AG04449 (cell line): ENCODE measurements at regions not wholly inside any gene's neighbourhood (a gene's known extent, or its start where the extent isn't known, plus 50 kb on each side); places are given as distances from the start of the nearest gene placed in this dataset.

ENCODE experiments used
- CTCF ChIA-PET: fragments of 350-600 bp; formaldehyde crosslinking; extraction: SDS; loops from one replicate; lab custom pipeline; 2021; ENCODE audit warnings: antibody characterized with exemption; lab: Yijun Ruan, JAX
- POLR2A ChIA-PET: fragments of 400-600, 350-600 bp; formaldehyde crosslinking; extraction: SDS; loops from one replicate; lab custom pipeline; 2020; ENCODE audit warnings: antibody characterized with exemption, inconsistent platforms; lab: Yijun Ruan, JAX
- DNase-seq: peaks from one replicate; pipeline ENCODE4 v3.0.0-alpha.2; 2010; ENCODE audit warnings: low read depth, low spot score
- H3K4me3 ChIP-seq: 2 replicates; pipeline ENCODE4 v1.5.1; 2011; ENCODE audit warnings: low read depth, mild to moderate bottlenecking, control low read depth, low read length
- CTCF ChIP-seq: IDR thresholded peaks from one replicate; pipeline ENCODE4 v1.5.1; 2011; ENCODE audit warnings: mild to moderate bottlenecking, moderate library complexity, low read length, control low read depth, inconsistent platforms; ENCODE audit not compliant: insufficient read depth; ENCODE audit errors: missing control alignments

GRCh38 chr6:11961923-11962322, 50.2 kb upstream of the HIVEP1 start:
- ChIA-PET CTCF (interaction anchor here (0.6 kb wide), 1 partner anchor 328 kb away, joined by 3 read pairs; the partner anchor contains the start of gene EDN1), POLR2A (no interaction called here)
- no peak for DNase-seq
- TF ChIP-seq CTCF = no peak
- no peak overlapping the region for H3K4me3 ChIP-seq

- POLR2A ChIA-PET = no interaction called here
- no peak for TF ChIP-seq CTCF
- H3K4me3 ChIP-seq = no peak overlapping the region
- DNase-seq = no peak
- CTCF ChIA-PET = no interaction called here
Measured at GRCh38 chr6:11960909-11961779, 51.0 kb upstream of the HIVEP1 start.

- CTCF ChIA-PET = no interaction called here
- no peak for TF ChIP-seq CTCF
- POLR2A ChIA-PET = no interaction called here
- no peak overlapping the region for H3K4me3 ChIP-seq
- DNase-seq = no peak
Measured at GRCh38 chr6:11956781-11957180, 55.3 kb upstream of the HIVEP1 start.

- ChIA-PET CTCF (no interaction called here), POLR2A (no interaction called here)
- no peak for DNase-seq
- TF ChIP-seq CTCF = no peak
- no peak overlapping the region for H3K4me3 ChIP-seq
Measured at GRCh38 chr6:11953641-11954040, 58.5 kb upstream of the HIVEP1 start.

- CTCF ChIA-PET = no interaction called here
- POLR2A ChIA-PET = no interaction called here
- TF ChIP-seq CTCF = no peak
Measured at GRCh38 chr6:11952316-11952715, 59.8 kb upstream of the HIVEP1 start.

GRCh38 chr6:11951868-11952267, 60.2 kb upstream of the HIVEP1 start:
- ChIA-PET CTCF (no interaction called here), POLR2A (no interaction called here)
- H3K4me3 ChIP-seq = no peak overlapping the region
- no peak for DNase-seq
- no peak for TF ChIP-seq CTCF

More at GRCh38 chr6:11952316-11952715, 59.8 kb upstream of the HIVEP1 start:
- DNase-seq = no peak
- H3K4me3 ChIP-seq = no peak overlapping the region
